GM10248 (cell line): ENCODE measurements at regions not wholly inside any gene's neighbourhood (a gene's known extent, or its start where the extent isn't known, plus 50 kb on each side); places are given as distances from the start of the nearest gene placed in this dataset.

Experiments
- CTCF ChIA-PET: fragments of 300-600 bp; sonication (Branson Sonifier 250); formaldehyde crosslinking; extraction: SDS; loops from one replicate; lab custom pipeline; 2021; ENCODE audit warnings: antibody characterized with exemption; lab: Yijun Ruan, JAX
- POLR2A ChIA-PET: fragments of 350-650 bp; sonication (Branson Sonifier 250); formaldehyde crosslinking; extraction: SDS; loops from one replicate; lab custom pipeline; 2020; ENCODE audit warnings: antibody characterized with exemption; lab: Yijun Ruan, JAX
- DNase-seq: peaks from one replicate; pipeline ENCODE4 v3.0.0; 2012; ENCODE audit errors: extremely low spot score
- TF ChIP-seq, protein P1 (sequence below): IDR thresholded peaks from 2 replicates; pipeline ENCODE4 v1.5.1; 2012; ENCODE audit warnings: mild to moderate bottlenecking, low read depth; ENCODE audit errors: extremely low read depth, missing control alignments, control extremely low read depth

GRCh38 chr18:62450175-62450545 is 72.7 kb upstream of the ZCCHC2 start:
- DNase-seq, result no peak
- TF ChIP-seq, protein P1, sequence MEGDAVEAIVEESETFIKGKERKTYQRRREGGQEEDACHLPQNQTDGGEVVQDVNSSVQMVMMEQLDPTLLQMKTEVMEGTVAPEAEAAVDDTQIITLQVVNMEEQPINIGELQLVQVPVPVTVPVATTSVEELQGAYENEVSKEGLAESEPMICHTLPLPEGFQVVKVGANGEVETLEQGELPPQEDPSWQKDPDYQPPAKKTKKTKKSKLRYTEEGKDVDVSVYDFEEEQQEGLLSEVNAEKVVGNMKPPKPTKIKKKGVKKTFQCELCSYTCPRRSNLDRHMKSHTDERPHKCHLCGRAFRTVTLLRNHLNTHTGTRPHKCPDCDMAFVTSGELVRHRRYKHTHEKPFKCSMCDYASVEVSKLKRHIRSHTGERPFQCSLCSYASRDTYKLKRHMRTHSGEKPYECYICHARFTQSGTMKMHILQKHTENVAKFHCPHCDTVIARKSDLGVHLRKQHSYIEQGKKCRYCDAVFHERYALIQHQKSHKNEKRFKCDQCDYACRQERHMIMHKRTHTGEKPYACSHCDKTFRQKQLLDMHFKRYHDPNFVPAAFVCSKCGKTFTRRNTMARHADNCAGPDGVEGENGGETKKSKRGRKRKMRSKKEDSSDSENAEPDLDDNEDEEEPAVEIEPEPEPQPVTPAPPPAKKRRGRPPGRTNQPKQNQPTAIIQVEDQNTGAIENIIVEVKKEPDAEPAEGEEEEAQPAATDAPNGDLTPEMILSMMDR, result no peak
- ChIA-PET CTCF (interaction anchor here (0.8 to 1.4 kb wide), 3 partner anchors 10 to 133 kb away, joined by 3 to 7 read pairs (median 3); no protein-coding TSS in a partner anchor), POLR2A (no interaction called here)

GRCh38 chr18:62450546-62451410 is 72.0 kb upstream of the ZCCHC2 start:
- CTCF ChIA-PET, result interaction anchor here (0.8 to 1.4 kb wide), 3 partner anchors 10 to 133 kb away, joined by 3 to 7 read pairs (median 3); no protein-coding TSS in a partner anchor
- TF ChIP-seq, protein P1, result no peak
- no peak for DNase-seq
- POLR2A ChIA-PET, result no interaction called here

- ChIA-PET POLR2A (no interaction called here), CTCF (no interaction called here)
- TF ChIP-seq, protein P1, result no peak
- no peak for DNase-seq
Observed at GRCh38 chr18:62452280-62452831, 70.5 kb upstream of the ZCCHC2 start.

DNA sequence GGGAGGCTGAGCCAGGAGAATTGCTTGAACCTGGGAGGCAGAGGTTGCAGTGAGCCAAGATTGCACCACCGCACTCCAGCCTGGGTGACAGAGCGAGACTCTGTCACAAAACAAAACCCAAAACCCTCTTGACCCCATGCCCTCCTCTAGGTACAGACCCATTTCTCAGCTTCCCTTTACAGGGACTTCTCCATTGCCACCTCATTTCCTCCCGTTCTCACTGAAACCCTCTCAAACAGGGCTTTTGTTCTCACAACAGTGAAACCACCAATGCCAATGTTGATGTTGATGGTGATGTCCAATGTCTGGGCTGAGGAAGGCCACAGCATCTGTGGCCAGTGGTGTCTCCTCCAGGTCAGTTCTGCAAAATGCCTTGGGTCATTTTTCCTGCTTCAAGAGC is 69.0 kb upstream of the ZCCHC2 start:
- TF ChIP-seq, protein P1, result no peak
- no peak for DNase-seq
- POLR2A ChIA-PET, result no interaction called here
- CTCF ChIA-PET, result interaction anchor here (1.4 kb wide), 1 partner anchor 28 kb away, joined by 4 read pairs; no protein-coding TSS in a partner anchor

DNA sequence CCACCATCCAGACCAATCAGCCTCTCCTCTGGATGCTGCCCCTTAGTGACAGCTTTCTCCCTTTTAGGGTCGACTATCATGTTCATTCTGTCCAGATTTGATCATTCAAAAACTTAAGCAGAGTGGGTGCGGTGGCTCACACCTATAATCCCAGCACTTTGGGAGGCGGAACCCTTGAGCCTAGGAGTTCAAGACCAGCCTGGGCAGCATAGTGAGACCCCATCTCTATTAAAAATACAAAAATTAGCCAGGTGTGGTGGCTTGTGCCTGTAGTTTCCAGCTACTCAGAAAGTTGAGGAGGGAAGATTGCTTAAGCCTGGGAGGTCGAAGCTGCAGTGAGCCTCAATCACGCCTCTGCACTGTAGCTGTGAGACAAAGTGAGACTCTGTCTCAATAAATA is 68.3 kb upstream of the ZCCHC2 start:
- TF ChIP-seq, protein P1, result no peak
- ChIA-PET POLR2A (no interaction called here), CTCF (interaction anchor here (1.1 to 1.7 kb wide), 3 partner anchors 9 to 28 kb away, joined by 3 to 5 read pairs (median 4); no protein-coding TSS in a partner anchor)
- DNase-seq, result no peak

DNA sequence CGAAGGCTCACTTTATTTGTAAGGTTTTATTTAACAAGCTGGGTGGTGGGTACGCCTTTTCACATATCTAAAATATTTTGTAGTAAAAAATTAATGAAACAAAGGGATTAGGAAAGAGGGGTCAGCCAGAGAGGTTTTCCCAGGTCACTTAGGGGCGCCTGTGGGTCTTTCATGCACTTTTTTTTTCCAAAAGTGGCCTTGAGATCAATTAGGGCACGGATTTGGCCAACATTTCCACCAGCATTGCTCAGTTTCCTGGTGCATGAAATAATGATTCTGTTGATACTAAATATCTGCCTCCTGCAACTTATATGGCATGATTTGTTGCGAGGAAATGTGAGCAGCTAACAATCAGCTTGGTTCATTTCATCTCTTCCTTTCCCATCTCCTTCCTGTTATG is 67.6 kb upstream of the ZCCHC2 start:
- ChIA-PET CTCF (interaction anchor here (1.1 to 1.7 kb wide), 3 partner anchors 10 to 29 kb away, joined by 3 to 8 read pairs (median 5); no protein-coding TSS in a partner anchor), POLR2A (no interaction called here)
- no peak for DNase-seq
- TF ChIP-seq, protein P1, result no peak
